Type B pancreatic cell (in vitro differentiated cells): ENCODE measurements at regions not wholly inside any gene's neighbourhood (a gene's known extent, or its start where the extent isn't known, plus 50 kb on each side); places are given as distances from the start of the nearest gene placed in this dataset.

ENCODE experiments used
- DNase-seq: peaks from one replicate; pipeline ENCODE4 v3.0.0; 2021; ENCODE audit warnings: mixed read lengths; ENCODE audit not compliant: unreplicated experiment; ENCODE audit errors: extremely low spot score
- H3K27ac Mint-ChIP-seq: 2 replicates; pipeline ENCODE4 v1.8.0; 2021; ENCODE audit warnings: mild to moderate bottlenecking, mixed read lengths
- H3K27me3 Mint-ChIP-seq: 2 replicates; pipeline ENCODE4 v1.8.0; 2021; ENCODE audit warnings: mixed read lengths
- H3K36me3 Mint-ChIP-seq: 2 replicates; pipeline ENCODE4 v1.8.0; 2021; ENCODE audit warnings: mixed read lengths
- H3K4me1 Mint-ChIP-seq: one replicate; pipeline ENCODE4 v1.8.0; 2021; ENCODE audit warnings: mixed read lengths; ENCODE audit not compliant: unreplicated experiment
- H3K4me3 Mint-ChIP-seq: 2 replicates; pipeline ENCODE4 v1.8.0; 2021; ENCODE audit warnings: mild to moderate bottlenecking, mixed read lengths
- H3K9me3 Mint-ChIP-seq: 2 replicates; pipeline ENCODE4 v1.8.0; 2021; ENCODE audit warnings: mixed read lengths
- CTCF ChIP-seq: fragments of 200-600 bp; sonication (generic); conservative IDR thresholded peaks from 2 replicates; pipeline ENCODE4 v1.5.0; 2021; ENCODE audit warnings: antibody characterized with exemption, mild to moderate bottlenecking

GRCh38 chr2:120587279-120587996, 148.2 kb upstream of the GLI2 start:
- Mint-ChIP-seq H3K4me3 (peak overlapping the region; percentile 67), H3K9me3 (no peaks in the 10 kb centered on the region), H3K4me1 (peaks cover 17% of the 10 kb centered on the region), H3K27me3 (peaks cover 59% of the 10 kb centered on the region), H3K36me3 (no peaks in the 10 kb centered on the region), H3K27ac (no peak overlapping the region)
- DNase-seq, result no peak
- TF ChIP-seq CTCF, result peak; percentile 16

DNA sequence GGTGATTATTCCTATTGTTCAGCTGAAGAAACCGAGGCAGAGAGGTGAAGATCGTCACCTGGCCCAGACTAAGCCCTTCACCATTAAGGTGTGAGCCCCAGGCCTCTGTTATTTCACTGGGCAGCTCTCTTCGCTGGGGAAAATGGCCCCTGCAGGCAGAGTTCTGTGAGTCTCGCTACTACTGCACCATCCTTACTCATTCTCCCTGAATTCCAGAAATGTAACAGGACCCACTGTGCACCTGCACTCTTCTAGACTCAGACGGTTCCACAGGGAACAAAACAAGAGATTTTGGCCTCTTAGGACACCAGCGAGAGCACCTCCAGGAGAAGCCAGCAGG, 147.7 kb upstream of the GLI2 start:
- Mint-ChIP-seq H3K4me1 (peaks cover 17% of the 10 kb centered on the region), H3K9me3 (no peaks in the 10 kb centered on the region), H3K27ac (no peak overlapping the region), H3K4me3 (peak overlapping the region; percentile 67), H3K27me3 (peaks cover 58% of the 10 kb centered on the region), H3K36me3 (no peaks in the 10 kb centered on the region)
- TF ChIP-seq CTCF, result no peak
- DNase-seq, result no peak

DNA sequence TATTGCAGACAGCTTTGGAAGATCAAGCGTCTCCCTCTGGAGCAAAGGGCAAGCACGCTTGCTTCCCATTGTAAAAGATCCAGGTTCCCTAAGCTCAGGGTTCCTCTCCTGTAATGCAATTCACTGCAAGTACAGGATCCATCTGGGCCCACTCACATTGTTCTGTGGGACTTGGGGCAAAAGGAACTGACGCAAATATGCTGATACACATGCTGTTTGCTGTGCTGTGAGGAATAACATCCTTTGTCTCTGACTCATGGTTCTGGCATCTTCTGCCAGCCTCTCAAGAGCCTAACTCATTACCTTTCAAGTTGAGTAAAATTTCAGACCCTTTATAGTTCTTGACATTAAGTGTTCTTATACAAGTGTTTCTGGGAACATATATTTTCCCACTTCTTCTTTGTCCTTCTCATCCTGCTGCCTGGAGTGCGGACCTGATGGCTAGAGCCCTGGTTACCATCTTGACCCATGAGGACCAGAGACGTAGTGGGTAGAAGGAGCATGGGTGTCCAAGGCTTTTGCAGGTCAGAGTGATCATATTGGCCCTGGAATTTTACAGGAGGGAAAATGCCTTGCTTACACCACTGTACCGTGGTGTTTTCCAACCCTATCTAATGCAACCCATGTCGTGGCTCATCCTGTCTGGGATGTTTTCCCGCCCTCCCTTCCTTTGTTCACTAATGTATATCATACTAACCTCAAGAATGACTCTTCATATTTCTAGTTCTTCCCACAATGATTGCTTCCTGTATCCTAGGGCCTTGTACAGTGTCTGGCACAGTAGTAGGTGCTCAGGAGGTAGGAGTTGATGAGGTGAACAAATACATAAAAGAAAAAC, 145.7 kb upstream of the GLI2 start:
- peaks cover 32% of the 10 kb centered on the region for H3K4me1 Mint-ChIP-seq
- no peak for TF ChIP-seq CTCF
- no peak for DNase-seq
- peak overlapping the region; percentile 11 for H3K27ac Mint-ChIP-seq
- H3K36me3 Mint-ChIP-seq, result no peaks in the 10 kb centered on the region
- H3K27me3 Mint-ChIP-seq, result peaks cover 57% of the 10 kb centered on the region
- H3K9me3 Mint-ChIP-seq, result no peaks in the 10 kb centered on the region
- no peak overlapping the region for H3K4me3 Mint-ChIP-seq

DNA sequence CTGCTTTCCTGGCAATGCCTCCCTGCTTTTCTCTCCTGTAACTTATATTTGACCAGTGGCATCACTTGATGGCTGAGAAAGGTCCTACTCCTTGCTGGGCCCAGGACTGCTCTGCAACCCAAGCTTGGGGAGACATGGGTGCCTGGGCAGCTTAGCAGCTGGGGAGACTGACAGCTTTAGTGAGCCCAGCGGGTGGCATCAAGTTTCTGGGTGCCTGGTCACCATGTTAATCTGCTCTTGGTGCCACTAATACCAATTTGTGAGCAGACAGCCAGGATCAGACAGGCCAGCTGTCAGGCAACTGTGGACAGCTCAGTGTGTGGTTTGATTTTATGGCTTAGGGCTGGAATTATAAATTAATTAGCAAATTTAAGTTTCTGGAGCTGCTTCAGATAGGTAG, 144.8 kb upstream of the GLI2 start:
- no peak overlapping the region for H3K4me3 Mint-ChIP-seq
- peaks cover 48% of the 10 kb centered on the region for H3K27me3 Mint-ChIP-seq
- DNase-seq, result no peak
- H3K27ac Mint-ChIP-seq, result no peak overlapping the region
- no peak for TF ChIP-seq CTCF
- H3K36me3 Mint-ChIP-seq, result no peaks in the 10 kb centered on the region
- H3K9me3 Mint-ChIP-seq, result no peaks in the 10 kb centered on the region
- H3K4me1 Mint-ChIP-seq, result peaks cover 27% of the 10 kb centered on the region

- H3K27me3 Mint-ChIP-seq, result peaks cover 44% of the 10 kb centered on the region
- no peak overlapping the region for H3K4me3 Mint-ChIP-seq
- no peak for DNase-seq
- no peak overlapping the region for H3K27ac Mint-ChIP-seq
- H3K9me3 Mint-ChIP-seq, result no peaks in the 10 kb centered on the region
- no peaks in the 10 kb centered on the region for H3K36me3 Mint-ChIP-seq
- H3K4me1 Mint-ChIP-seq, result peaks cover 31% of the 10 kb centered on the region
- no peak for TF ChIP-seq CTCF
Observed at GRCh38 chr2:120591572-120591971, 144.1 kb upstream of the GLI2 start.
